Endothelial cell (in vitro differentiated cells): ENCODE measurements at regions not wholly inside any gene's neighbourhood (a gene's known extent, or its start where the extent isn't known, plus 50 kb on each side); places are given as distances from the start of the nearest gene placed in this dataset.

Experiments
- DNase-seq: peaks from one replicate; pipeline ENCODE4 v3.0.0; 2021; ENCODE audit warnings: low spot score
- H3K27ac Mint-ChIP-seq: one replicate; pipeline ENCODE4 v1.8.0; 2021; ENCODE audit warnings: mixed read lengths, inconsistent platforms; ENCODE audit not compliant: unreplicated experiment
- H3K27me3 Mint-ChIP-seq: one replicate; pipeline ENCODE4 v1.8.0; 2021; ENCODE audit warnings: mild to moderate bottlenecking, moderate library complexity, mixed read lengths, inconsistent platforms; ENCODE audit not compliant: unreplicated experiment
- H3K36me3 Mint-ChIP-seq: one replicate; pipeline ENCODE4 v1.8.0; 2021; ENCODE audit warnings: mild to moderate bottlenecking, low read depth, mixed read lengths, inconsistent platforms; ENCODE audit not compliant: unreplicated experiment
- H3K4me1 Mint-ChIP-seq: one replicate; pipeline ENCODE4 v1.8.0; 2021; ENCODE audit warnings: mild to moderate bottlenecking, mixed read lengths, inconsistent platforms; ENCODE audit not compliant: unreplicated experiment
- H3K4me3 Mint-ChIP-seq: one replicate; pipeline ENCODE4 v1.8.0; 2021; ENCODE audit warnings: mild to moderate bottlenecking, mixed read lengths, inconsistent platforms; ENCODE audit not compliant: unreplicated experiment
- H3K9me3 Mint-ChIP-seq: one replicate; pipeline ENCODE4 v1.8.0; 2021; ENCODE audit warnings: mixed read lengths, inconsistent platforms; ENCODE audit not compliant: unreplicated experiment
- TF ChIP-seq, protein P1 (sequence below): fragments of 200-600 bp; sonication (generic); IDR thresholded peaks from one replicate; pipeline ENCODE4 v1.5.0; 2021; ENCODE audit warnings: antibody characterized with exemption; ENCODE audit not compliant: unreplicated experiment

DNA sequence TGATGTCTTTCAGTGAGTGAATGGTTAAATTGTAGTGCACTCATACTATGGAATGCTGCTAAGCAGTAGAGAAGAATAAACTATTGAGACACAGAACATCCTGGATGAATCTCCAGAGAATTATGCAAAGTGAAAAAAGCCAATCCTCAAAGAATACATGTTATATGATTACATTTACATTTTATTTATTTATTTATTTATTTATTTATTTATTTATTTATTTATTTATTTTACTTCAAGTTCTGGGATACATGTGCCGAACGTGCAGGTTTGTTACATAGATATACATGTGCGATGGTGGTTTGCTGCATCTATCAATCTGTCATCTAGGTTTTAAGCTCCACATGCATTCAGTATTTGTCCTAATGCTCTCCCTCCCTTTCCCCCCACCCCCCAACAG is 175.8 kb upstream of the VGLL2 start:
- no peaks in the 10 kb centered on the region for H3K36me3 Mint-ChIP-seq
- no peaks in the 10 kb centered on the region for H3K4me1 Mint-ChIP-seq
- H3K9me3 Mint-ChIP-seq: no peaks in the 10 kb centered on the region
- no peak for DNase-seq
- H3K4me3 Mint-ChIP-seq: no peak overlapping the region
- H3K27me3 Mint-ChIP-seq: peaks cover 1% of the 10 kb centered on the region
- TF ChIP-seq, protein P1, sequence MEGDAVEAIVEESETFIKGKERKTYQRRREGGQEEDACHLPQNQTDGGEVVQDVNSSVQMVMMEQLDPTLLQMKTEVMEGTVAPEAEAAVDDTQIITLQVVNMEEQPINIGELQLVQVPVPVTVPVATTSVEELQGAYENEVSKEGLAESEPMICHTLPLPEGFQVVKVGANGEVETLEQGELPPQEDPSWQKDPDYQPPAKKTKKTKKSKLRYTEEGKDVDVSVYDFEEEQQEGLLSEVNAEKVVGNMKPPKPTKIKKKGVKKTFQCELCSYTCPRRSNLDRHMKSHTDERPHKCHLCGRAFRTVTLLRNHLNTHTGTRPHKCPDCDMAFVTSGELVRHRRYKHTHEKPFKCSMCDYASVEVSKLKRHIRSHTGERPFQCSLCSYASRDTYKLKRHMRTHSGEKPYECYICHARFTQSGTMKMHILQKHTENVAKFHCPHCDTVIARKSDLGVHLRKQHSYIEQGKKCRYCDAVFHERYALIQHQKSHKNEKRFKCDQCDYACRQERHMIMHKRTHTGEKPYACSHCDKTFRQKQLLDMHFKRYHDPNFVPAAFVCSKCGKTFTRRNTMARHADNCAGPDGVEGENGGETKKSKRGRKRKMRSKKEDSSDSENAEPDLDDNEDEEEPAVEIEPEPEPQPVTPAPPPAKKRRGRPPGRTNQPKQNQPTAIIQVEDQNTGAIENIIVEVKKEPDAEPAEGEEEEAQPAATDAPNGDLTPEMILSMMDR: no peak
- H3K27ac Mint-ChIP-seq: no peak overlapping the region

DNA sequence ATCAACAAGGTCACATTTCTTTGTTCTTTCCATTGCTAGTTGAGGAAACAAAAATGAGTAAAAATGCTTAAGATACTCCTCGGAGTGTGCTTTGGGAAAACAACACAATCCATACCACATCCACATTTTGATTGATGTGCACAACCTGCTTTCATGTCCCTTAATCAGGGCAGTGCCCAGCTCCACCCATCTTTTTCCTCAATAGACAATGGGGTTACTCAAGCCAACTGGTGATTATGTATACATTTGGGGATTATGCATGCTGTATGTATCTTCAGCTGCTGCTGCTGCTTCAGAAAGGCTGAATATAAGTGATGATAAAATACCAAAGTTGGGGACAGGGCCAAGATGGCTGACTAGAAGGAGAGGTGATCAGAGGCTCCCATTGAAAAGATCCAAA is 155.2 kb upstream of the VGLL2 start:
- TF ChIP-seq, protein P1: no peak
- DNase-seq: no peak
- Mint-ChIP-seq H3K36me3 (no peaks in the 10 kb centered on the region), H3K4me3 (no peak overlapping the region), H3K27me3 (no peaks in the 10 kb centered on the region), H3K27ac (no peak overlapping the region), H3K4me1 (no peaks in the 10 kb centered on the region), H3K9me3 (peaks cover 4% of the 10 kb centered on the region)

DNA sequence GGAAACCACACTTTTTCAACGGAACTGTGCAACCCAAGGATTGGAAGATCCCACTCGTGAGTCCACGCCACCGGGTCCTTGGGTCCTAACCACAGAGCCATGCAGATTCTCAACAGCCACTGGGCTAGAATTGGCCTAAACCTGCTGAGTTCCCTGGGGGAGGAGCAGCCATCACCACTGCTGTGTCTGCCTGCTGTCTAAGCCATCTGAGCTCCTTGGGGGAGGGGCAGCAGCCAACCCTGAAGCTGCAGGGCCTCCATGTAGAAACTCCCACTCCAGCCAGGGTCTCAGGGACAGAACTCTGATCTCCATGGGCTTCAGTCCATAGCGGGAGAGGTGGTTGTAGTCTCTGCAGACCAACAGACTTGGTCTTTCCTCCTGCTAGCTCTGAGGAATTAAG is 154.6 kb upstream of the VGLL2 start:
- no peaks in the 10 kb centered on the region for H3K4me1 Mint-ChIP-seq
- no peak overlapping the region for H3K27ac Mint-ChIP-seq
- H3K9me3 Mint-ChIP-seq: peaks cover 4% of the 10 kb centered on the region
- H3K4me3 Mint-ChIP-seq: no peak overlapping the region
- no peak for DNase-seq
- H3K36me3 Mint-ChIP-seq: no peaks in the 10 kb centered on the region
- TF ChIP-seq, protein P1: no peak
- no peaks in the 10 kb centered on the region for H3K27me3 Mint-ChIP-seq

DNA sequence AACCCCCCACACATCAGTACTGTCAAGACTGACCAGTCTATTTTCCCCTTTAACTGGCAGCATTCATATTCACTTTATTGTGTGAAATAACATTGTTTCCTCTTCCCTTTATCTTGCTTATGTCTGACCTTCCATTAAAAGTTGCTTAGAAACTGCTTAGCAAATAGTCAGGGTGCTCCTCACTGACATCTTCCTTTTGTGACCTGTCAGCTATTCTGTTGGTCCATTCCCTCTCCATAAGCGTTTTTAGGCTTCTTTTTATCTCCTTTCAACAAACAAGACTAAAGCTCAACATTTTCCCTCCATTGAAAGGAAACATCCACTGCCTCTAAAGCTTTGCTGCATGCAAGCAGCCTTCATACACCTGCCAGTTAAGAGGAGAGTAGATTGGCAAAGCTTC is 147.7 kb upstream of the VGLL2 start:
- H3K9me3 Mint-ChIP-seq: no peaks in the 10 kb centered on the region
- TF ChIP-seq, protein P1: no peak
- no peaks in the 10 kb centered on the region for H3K4me1 Mint-ChIP-seq
- no peak overlapping the region for H3K27ac Mint-ChIP-seq
- no peaks in the 10 kb centered on the region for H3K36me3 Mint-ChIP-seq
- peaks cover 2% of the 10 kb centered on the region for H3K27me3 Mint-ChIP-seq
- DNase-seq: no peak
- no peak overlapping the region for H3K4me3 Mint-ChIP-seq

DNA sequence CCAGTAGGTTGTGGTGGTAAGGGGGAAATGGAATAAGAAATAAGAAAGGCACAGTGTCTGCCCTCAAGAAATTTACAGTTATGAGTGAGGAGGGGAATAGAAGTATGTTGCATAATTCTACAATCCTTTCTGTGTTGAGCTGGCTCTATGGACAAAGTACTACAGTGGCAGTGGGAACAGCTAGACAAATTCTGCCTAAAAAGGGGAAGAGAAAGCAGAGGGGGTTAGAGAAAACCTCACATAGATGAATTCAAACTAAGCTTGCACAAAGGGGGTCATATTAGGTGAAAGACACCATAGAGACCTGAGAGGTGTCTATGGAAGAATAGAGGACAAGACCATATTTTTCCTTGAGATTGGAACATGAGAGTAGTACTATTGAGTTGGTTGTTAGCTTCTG is 146.9 kb upstream of the VGLL2 start:
- Mint-ChIP-seq H3K27me3 (peaks cover 2% of the 10 kb centered on the region), H3K9me3 (no peaks in the 10 kb centered on the region), H3K4me1 (no peaks in the 10 kb centered on the region), H3K4me3 (no peak overlapping the region), H3K36me3 (no peaks in the 10 kb centered on the region), H3K27ac (no peak overlapping the region)
- no peak for DNase-seq
- TF ChIP-seq, protein P1: no peak
